ENCODE measurements at regions not wholly inside any gene's neighbourhood (a gene's known extent, or its start where the extent isn't known, plus 50 kb on each side); places are given as distances from the start of the nearest gene placed in this dataset.
A peak's percentile ranks its signal among the peaks of the same experiment; 100 is the strongest.

DNA sequence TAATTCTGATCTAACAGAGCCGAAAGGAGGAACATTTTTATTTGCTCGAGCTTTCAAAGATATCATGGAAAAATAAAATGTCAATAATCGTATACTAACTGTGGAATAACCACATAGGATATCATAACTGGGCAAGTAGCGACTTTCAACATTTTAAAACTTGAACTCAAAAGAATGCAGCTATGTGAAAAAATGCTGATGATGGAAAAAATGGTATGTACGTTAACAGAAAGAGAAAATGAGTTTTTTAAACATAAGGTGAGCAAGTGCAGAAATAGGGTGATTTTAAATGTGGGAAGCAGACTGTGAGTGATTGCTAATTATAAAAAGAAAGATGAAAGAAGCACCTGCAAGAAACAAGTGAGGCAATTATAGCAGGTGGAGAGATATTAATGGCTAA is 238.3 kb upstream of the HSF2 start:
- Mint-ChIP-seq H3K9me3 (peaks cover 5% of the 10 kb centered on the region), H3K27ac (no peak overlapping the region), H3K27me3 (ENCODE audit: low read depth) (no peaks in the 10 kb centered on the region), H3K4me1 (no peaks in the 10 kb centered on the region), H3K4me3 (no peak overlapping the region), H3K36me3 (ENCODE audit: low read depth) (no peaks in the 10 kb centered on the region)
- TF ChIP-seq, protein P1, sequence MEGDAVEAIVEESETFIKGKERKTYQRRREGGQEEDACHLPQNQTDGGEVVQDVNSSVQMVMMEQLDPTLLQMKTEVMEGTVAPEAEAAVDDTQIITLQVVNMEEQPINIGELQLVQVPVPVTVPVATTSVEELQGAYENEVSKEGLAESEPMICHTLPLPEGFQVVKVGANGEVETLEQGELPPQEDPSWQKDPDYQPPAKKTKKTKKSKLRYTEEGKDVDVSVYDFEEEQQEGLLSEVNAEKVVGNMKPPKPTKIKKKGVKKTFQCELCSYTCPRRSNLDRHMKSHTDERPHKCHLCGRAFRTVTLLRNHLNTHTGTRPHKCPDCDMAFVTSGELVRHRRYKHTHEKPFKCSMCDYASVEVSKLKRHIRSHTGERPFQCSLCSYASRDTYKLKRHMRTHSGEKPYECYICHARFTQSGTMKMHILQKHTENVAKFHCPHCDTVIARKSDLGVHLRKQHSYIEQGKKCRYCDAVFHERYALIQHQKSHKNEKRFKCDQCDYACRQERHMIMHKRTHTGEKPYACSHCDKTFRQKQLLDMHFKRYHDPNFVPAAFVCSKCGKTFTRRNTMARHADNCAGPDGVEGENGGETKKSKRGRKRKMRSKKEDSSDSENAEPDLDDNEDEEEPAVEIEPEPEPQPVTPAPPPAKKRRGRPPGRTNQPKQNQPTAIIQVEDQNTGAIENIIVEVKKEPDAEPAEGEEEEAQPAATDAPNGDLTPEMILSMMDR (IDR thresholded peaks at IDR 0.05; ENCODE audit: unreplicated experiment in 3 of 3) = no peak

DNA sequence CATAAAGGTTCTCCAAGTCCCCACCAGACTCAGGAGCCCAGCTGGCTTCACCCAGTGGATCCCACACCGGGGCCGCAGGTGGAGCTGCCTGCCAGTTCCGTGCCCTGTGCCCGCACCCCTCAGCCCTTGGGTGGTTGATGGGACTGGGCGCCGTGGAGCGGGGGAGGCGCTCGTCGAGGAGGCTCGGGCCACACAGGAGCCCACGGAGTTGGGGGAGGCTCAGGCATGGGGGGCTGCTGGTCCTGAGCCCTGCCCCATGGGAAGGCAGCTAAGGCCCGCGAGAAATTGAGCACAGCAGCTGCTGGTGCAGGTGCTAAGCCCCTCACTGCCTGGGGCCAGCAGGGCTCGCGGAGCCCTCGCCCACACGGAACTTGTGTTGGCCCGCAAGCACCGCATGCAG is 234.4 kb upstream of the HSF2 start:
- Mint-ChIP-seq H3K27ac (no peak overlapping the region), H3K4me1 (no peaks in the 10 kb centered on the region), H3K27me3 (ENCODE audit: low read depth) (no peaks in the 10 kb centered on the region), H3K36me3 (ENCODE audit: low read depth) (no peaks in the 10 kb centered on the region), H3K4me3 (no peak overlapping the region), H3K9me3 (peaks cover 5% of the 10 kb centered on the region)
- TF ChIP-seq, protein P1 (IDR thresholded peaks at IDR 0.05; ENCODE audit: unreplicated experiment in 3 of 3) = no peak

DNA sequence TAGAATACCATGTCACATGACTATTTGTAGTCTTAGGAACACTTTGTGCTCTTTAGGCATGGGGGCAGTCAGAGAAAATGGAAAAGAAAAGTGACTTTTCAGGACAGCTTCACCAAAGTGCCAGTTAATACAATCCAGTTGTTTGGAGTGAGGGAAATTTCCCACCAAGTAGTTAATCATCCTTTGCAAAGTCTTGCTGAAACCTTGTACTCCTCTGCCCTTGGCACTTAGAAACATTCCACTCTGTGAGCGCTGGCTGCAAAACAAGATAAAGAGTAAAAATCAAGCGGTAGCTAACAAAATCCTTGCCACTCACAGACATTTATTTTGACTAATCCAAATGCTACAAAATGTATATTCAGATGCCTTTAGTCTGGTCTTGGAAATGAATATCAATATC is 229.2 kb upstream of the HSF2 start:
- TF ChIP-seq, protein P1 (IDR thresholded peaks at IDR 0.05; ENCODE audit: unreplicated experiment in 3 of 3) = no peak
- Mint-ChIP-seq H3K27ac (no peak overlapping the region), H3K4me3 (no peak overlapping the region), H3K36me3 (ENCODE audit: low read depth) (no peaks in the 10 kb centered on the region), H3K4me1 (no peaks in the 10 kb centered on the region), H3K27me3 (ENCODE audit: low read depth) (peaks cover 4% of the 10 kb centered on the region), H3K9me3 (no peaks in the 10 kb centered on the region)

DNA sequence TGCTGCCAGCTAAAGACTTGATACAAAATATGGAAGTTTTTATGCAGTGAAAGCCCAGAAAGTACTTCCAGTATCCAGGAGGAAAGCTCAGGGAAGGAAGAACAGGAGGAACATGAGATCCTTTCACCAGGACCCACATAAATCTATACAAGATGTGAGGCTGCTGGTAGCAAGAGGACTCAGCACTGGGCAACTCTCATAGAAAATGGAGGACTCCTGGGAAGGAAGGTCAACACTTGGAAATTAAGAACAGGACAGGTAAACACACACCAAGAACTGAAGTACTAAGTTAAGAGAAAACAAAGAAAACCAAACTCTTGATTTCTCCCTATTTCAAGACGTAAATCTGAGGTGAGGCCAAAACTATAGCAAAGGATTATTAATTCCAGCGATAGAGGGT is 220.5 kb upstream of the HSF2 start:
- Mint-ChIP-seq H3K27me3 (ENCODE audit: low read depth) (no peaks in the 10 kb centered on the region), H3K4me3 (no peak overlapping the region), H3K27ac (peak overlapping the region in 2 of 3 experiments; percentile 16 to 36), H3K4me1 (peaks cover 10% of the 10 kb centered on the region), H3K36me3 (ENCODE audit: low read depth) (no peaks in the 10 kb centered on the region), H3K9me3 (no peaks in the 10 kb centered on the region)
- TF ChIP-seq, protein P1 (IDR thresholded peaks at IDR 0.05; ENCODE audit: unreplicated experiment in 3 of 3) = no peak

DNA sequence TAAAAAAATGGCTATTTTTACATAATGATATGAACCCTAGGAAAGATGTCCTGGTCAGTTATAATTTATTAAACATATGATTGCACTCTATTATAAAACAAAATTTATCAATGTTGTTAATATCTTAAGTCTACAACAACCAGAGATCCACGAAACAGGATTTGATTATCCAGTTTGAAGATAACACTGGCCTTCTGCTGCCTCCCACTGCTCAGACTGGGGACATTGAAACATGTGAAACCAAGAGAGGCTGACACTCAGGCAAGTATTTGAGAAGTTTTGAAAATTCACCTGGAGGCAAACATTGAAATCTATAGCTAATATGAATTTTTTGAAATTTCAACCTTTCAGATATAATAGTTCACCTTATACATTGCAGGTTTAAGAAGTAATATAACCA is 219.3 kb upstream of the HSF2 start:
- Mint-ChIP-seq H3K27me3 (ENCODE audit: low read depth) (no peaks in the 10 kb centered on the region), H3K4me3 (no peak overlapping the region), H3K4me1 (peaks cover 14% of the 10 kb centered on the region), H3K27ac (no peak overlapping the region), H3K9me3 (no peaks in the 10 kb centered on the region), H3K36me3 (ENCODE audit: low read depth) (no peaks in the 10 kb centered on the region)
- TF ChIP-seq, protein P1 (IDR thresholded peaks at IDR 0.05; ENCODE audit: unreplicated experiment in 3 of 3) = peak; percentile 22 to 52 (median 38)

DNA sequence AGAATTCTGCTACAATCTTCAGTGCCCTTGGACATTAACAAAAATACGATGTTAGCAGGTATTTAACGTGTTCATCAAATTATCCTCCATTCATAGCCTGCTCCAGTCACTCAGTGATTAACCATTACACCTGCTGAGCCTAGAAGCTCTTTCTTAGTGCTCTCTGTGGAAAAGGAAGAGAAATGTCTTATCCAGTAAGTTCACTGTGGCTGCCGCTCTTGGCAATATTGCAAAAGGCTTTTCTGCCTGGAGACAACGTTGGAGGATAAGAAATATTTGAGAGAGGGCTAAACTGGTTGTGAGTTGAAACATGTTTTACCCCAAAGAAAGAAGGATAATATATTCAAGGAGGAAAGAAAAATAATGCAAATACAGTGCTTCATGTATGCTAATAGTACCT is 217.4 kb upstream of the HSF2 start:
- Mint-ChIP-seq H3K27ac (peak overlapping the region in 1 of 3 experiments; percentile 9), H3K27me3 (ENCODE audit: low read depth) (no peaks in the 10 kb centered on the region), H3K4me3 (no peak overlapping the region), H3K4me1 (peaks cover 14% of the 10 kb centered on the region), H3K36me3 (ENCODE audit: low read depth) (no peaks in the 10 kb centered on the region), H3K9me3 (no peaks in the 10 kb centered on the region)
- TF ChIP-seq, protein P1 (IDR thresholded peaks at IDR 0.05; ENCODE audit: unreplicated experiment in 3 of 3) = no peak

Measured in nephron (organoid).